Endothelial cell (in vitro differentiated cells): ENCODE measurements at regions not wholly inside any gene's neighbourhood (a gene's known extent, or its start where the extent isn't known, plus 50 kb on each side); places are given as distances from the start of the nearest gene placed in this dataset.

Experiments used
- DNase-seq: peaks from one replicate; pipeline ENCODE4 v3.0.0; 2021; ENCODE audit warnings: low spot score
- H3K27ac Mint-ChIP-seq: one replicate; pipeline ENCODE4 v1.8.0; 2021; ENCODE audit warnings: mixed read lengths, inconsistent platforms; ENCODE audit not compliant: unreplicated experiment
- H3K27me3 Mint-ChIP-seq: one replicate; pipeline ENCODE4 v1.8.0; 2021; ENCODE audit warnings: mild to moderate bottlenecking, moderate library complexity, mixed read lengths, inconsistent platforms; ENCODE audit not compliant: unreplicated experiment
- H3K36me3 Mint-ChIP-seq: one replicate; pipeline ENCODE4 v1.8.0; 2021; ENCODE audit warnings: mild to moderate bottlenecking, low read depth, mixed read lengths, inconsistent platforms; ENCODE audit not compliant: unreplicated experiment
- H3K4me1 Mint-ChIP-seq: one replicate; pipeline ENCODE4 v1.8.0; 2021; ENCODE audit warnings: mild to moderate bottlenecking, mixed read lengths, inconsistent platforms; ENCODE audit not compliant: unreplicated experiment
- H3K4me3 Mint-ChIP-seq: one replicate; pipeline ENCODE4 v1.8.0; 2021; ENCODE audit warnings: mild to moderate bottlenecking, mixed read lengths, inconsistent platforms; ENCODE audit not compliant: unreplicated experiment
- H3K9me3 Mint-ChIP-seq: one replicate; pipeline ENCODE4 v1.8.0; 2021; ENCODE audit warnings: mixed read lengths, inconsistent platforms; ENCODE audit not compliant: unreplicated experiment
- TF ChIP-seq, protein P1 (sequence below): fragments of 200-600 bp; sonication (generic); IDR thresholded peaks from one replicate; pipeline ENCODE4 v1.5.0; 2021; ENCODE audit warnings: antibody characterized with exemption; ENCODE audit not compliant: unreplicated experiment

DNA sequence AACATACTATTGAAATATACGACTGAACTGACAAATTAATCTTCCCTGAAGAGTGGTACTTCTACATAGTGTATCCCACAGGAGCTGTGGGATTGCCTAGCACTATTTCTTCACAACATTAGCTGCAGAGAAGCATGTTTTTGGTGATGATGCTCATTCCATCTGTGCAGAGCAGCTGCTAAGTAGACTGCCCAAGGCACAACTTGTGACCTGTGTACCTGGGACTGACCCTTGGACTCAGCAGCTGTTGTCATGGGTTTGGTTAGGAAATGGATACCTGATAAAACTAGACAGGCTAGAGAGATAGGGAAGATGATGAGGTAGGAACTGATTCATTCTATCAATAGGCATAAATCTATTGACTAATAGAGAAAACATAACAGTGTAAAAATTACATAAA lies 1204.0 kb downstream of the DSC3 start:
- no peaks in the 10 kb centered on the region for H3K27me3 Mint-ChIP-seq
- no peak for DNase-seq
- H3K4me1 Mint-ChIP-seq = no peaks in the 10 kb centered on the region
- H3K27ac Mint-ChIP-seq = no peak overlapping the region
- TF ChIP-seq, protein P1, sequence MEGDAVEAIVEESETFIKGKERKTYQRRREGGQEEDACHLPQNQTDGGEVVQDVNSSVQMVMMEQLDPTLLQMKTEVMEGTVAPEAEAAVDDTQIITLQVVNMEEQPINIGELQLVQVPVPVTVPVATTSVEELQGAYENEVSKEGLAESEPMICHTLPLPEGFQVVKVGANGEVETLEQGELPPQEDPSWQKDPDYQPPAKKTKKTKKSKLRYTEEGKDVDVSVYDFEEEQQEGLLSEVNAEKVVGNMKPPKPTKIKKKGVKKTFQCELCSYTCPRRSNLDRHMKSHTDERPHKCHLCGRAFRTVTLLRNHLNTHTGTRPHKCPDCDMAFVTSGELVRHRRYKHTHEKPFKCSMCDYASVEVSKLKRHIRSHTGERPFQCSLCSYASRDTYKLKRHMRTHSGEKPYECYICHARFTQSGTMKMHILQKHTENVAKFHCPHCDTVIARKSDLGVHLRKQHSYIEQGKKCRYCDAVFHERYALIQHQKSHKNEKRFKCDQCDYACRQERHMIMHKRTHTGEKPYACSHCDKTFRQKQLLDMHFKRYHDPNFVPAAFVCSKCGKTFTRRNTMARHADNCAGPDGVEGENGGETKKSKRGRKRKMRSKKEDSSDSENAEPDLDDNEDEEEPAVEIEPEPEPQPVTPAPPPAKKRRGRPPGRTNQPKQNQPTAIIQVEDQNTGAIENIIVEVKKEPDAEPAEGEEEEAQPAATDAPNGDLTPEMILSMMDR = no peak
- no peaks in the 10 kb centered on the region for H3K9me3 Mint-ChIP-seq
- H3K36me3 Mint-ChIP-seq = no peaks in the 10 kb centered on the region
- no peak overlapping the region for H3K4me3 Mint-ChIP-seq

DNA sequence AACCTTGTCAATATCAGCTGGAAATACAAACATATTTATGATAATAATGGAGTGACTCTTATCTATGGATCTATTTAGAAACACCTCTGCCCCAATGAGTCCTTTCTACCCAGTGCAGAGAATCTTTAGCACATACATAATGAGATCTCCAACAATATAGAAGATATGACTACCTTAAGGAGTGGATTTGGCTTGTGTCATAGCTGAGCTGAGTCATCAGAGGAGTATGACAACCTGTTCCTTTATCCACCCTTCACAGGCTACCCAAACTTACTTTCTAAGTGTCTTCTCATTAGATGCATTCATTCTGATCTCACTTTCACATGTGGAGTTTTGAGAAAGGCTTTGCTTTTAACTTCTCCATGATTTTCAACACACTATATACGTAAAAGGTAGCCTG lies 1218.9 kb downstream of the DSC3 start:
- Mint-ChIP-seq H3K27ac (no peak overlapping the region), H3K4me3 (no peak overlapping the region), H3K27me3 (no peaks in the 10 kb centered on the region), H3K4me1 (peaks cover 3% of the 10 kb centered on the region), H3K9me3 (no peaks in the 10 kb centered on the region), H3K36me3 (no peaks in the 10 kb centered on the region)
- DNase-seq = no peak
- TF ChIP-seq, protein P1 = no peak

DNA sequence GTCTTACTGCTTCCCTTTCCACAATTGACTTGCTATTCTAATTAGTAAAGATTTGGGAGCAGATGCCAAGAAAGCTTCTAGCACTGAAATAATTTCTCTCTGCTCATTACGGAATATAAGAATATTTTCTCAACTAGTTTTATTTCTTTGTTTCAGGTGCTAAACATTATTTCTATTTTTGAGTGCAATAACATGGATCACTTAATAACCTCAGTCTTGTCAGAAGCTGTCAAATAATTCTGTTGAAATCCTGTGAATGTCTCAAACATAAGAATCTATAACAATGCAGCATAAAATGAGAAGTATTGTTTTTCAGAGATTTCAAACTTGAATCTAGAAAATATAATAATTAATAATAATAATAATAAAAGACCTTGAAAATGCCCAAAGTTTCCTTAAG lies 1221.0 kb downstream of the DSC3 start:
- no peak for DNase-seq
- TF ChIP-seq, protein P1 = no peak
- Mint-ChIP-seq H3K36me3 (no peaks in the 10 kb centered on the region), H3K9me3 (no peaks in the 10 kb centered on the region), H3K4me1 (peaks cover 3% of the 10 kb centered on the region), H3K27ac (no peak overlapping the region), H3K27me3 (peaks cover 1% of the 10 kb centered on the region), H3K4me3 (no peak overlapping the region)

DNA sequence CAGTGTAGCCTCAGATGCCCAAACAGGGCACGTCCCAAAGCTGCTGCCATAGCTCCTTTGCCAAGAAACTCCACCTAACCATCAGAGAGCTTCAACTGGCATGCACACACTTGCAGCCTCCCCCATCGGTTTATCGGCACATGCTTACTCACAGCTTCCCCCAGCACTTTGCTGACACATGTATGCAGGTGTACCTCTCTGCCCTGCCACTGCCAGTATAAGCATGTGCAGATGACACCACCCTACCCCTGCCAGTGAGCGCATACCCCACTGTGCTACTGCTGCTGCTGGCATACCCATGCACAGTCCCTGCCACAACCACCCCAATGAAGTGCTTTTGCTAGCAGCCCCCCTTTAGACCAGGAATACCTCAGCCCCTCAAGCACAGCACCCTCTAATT lies 1231.0 kb downstream of the DSC3 start:
- Mint-ChIP-seq H3K4me1 (no peaks in the 10 kb centered on the region), H3K4me3 (no peak overlapping the region), H3K36me3 (no peaks in the 10 kb centered on the region), H3K27me3 (peaks cover 1% of the 10 kb centered on the region), H3K9me3 (no peaks in the 10 kb centered on the region), H3K27ac (no peak overlapping the region)
- TF ChIP-seq, protein P1 = no peak
- no peak for DNase-seq

DNA sequence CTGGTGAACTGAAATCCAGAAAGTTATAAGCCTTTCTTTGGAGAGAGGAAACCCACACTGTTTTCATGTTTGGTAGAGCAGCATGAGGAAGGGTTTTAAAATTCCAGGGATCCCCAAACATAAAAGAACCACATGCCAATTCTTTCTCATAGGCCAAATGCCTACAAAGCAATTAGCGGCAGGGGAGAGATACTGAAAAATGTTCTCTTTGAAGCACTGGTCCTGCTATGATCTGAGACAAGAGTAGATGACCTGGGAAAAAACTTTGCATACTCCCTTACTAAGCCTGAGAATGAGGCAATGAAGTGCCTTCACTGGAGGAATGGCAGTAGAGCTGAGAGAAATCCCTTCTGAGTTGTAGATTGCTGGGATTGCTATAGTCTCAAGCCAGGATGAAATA lies 1261.7 kb downstream of the DSC3 start:
- no peak overlapping the region for H3K4me3 Mint-ChIP-seq
- TF ChIP-seq, protein P1 = no peak
- H3K27me3 Mint-ChIP-seq = no peaks in the 10 kb centered on the region
- no peak for DNase-seq
- no peaks in the 10 kb centered on the region for H3K9me3 Mint-ChIP-seq
- no peaks in the 10 kb centered on the region for H3K36me3 Mint-ChIP-seq
- H3K4me1 Mint-ChIP-seq = no peaks in the 10 kb centered on the region
- no peak overlapping the region for H3K27ac Mint-ChIP-seq
